ENCODE measurements at regions not wholly inside any gene's neighbourhood (a gene's known extent, or its start where the extent isn't known, plus 50 kb on each side); places are given as distances from the start of the nearest gene placed in this dataset.

DNA sequence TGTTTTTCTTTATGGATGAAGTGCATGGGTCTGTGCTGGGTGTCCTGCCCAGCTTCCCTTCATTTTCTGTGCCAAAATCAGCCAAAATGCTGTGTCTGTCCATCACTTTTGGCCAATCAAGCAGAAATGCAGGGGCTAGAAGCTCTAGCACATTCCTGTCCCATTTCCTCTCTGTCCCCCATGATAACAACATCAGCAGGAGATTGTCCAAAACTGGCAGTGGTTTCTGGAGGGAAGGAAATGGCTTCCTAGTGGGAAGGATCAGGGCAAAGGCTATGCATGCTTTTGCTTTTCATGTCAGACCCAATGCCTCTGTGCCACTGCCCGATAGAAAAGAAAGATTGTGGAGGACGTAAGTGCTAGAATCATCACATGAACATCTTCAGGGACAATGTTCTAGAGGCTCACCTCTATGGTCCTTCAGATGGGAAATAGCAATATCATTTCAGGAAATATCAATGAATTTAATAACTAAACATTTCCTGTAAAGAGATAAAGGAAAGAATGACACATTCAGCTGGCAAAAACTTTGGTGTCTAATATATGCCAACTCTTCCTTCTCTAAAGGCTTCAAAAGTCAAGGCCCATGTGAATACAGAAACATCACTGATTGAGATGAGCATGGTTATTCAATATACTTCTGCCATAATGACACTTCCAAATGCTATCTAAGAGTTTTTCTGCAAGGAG is 107.5 kb downstream of the SETD4 start:
- no peak overlapping the region for H3K4me3 ChIP-seq (ENCODE audit: low read length)
- TF ChIP-seq, protein P1, sequence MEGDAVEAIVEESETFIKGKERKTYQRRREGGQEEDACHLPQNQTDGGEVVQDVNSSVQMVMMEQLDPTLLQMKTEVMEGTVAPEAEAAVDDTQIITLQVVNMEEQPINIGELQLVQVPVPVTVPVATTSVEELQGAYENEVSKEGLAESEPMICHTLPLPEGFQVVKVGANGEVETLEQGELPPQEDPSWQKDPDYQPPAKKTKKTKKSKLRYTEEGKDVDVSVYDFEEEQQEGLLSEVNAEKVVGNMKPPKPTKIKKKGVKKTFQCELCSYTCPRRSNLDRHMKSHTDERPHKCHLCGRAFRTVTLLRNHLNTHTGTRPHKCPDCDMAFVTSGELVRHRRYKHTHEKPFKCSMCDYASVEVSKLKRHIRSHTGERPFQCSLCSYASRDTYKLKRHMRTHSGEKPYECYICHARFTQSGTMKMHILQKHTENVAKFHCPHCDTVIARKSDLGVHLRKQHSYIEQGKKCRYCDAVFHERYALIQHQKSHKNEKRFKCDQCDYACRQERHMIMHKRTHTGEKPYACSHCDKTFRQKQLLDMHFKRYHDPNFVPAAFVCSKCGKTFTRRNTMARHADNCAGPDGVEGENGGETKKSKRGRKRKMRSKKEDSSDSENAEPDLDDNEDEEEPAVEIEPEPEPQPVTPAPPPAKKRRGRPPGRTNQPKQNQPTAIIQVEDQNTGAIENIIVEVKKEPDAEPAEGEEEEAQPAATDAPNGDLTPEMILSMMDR (conservative IDR thresholded peaks at IDR 0.05; ENCODE audit: low read length) = no peak
- no peak for DNase-seq (ENCODE audit: low read depth)

DNA sequence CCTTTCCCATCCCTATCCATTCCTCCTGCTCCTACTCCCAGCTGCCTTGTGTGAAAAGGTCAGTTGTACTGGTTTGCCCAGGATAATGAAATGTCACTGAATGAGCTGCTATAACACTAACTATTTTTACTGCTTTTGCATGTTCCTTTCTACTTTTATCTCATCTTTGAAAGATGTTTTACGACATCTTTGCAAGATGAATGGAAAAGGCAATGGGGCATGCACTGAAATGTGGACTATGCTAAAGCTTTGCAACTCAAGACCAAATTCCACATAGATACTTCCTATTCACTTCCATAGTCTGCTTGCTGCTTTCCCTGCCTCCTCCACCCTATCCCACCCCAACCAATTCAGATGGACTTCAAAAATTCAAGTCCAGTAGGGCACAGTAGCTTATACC is 111.3 kb downstream of the SETD4 start:
- TF ChIP-seq, protein P1 (conservative IDR thresholded peaks at IDR 0.05; ENCODE audit: low read length) = no peak
- no peak for DNase-seq (ENCODE audit: low read depth)
- no peak overlapping the region for H3K4me3 ChIP-seq (ENCODE audit: low read length)

DNA sequence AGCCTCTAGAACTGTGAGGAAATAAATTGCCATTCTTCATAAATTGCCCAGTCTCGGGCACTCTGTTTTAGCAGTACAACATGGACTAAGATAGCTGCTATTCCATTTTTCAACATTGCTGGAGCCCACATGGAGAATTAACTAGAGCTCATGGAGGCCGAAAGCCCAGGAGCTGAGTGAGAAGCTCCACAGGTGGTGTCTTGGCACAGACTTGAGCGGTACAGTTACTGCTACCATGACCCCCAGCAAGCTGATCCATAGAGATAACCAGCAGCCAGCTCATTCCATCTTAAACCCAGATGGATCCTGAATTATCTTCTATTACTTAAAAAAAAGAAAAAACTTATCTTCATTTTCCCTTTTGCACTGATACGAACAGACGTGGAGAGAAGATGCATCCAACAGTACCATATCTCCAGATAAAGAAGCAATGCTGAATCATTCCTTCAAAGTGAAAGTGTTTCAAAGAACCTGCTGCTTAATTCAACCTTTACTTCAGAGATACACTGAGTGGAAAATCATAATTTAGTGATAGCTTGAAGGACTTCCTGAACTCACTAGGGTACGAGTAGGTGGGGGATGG is 115.1 kb downstream of the SETD4 start:
- no peak for DNase-seq (ENCODE audit: low read depth)

DNA sequence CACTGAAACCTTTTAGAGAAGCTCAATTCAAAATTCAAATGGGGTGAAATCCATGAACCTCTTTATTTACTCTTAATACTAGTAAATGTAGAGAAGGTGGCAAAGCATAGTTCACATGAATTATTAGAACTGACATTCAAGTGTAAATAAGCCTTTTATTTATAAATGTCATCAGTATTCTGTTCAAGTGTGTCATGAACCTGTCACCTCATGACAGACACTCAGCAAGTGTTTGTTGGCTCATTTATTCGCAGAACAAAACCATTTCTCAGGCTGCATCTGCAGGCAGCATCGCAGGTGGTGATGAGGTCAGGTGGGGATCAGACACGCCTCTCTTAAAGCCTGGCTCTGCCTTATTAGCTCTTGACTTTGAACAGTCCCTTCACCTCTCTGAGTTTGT is 116.6 kb downstream of the SETD4 start:
- DNase-seq (ENCODE audit: low read depth) = no peak
- TF ChIP-seq, protein P1 (conservative IDR thresholded peaks at IDR 0.05; ENCODE audit: low read length) = no peak
- H3K4me3 ChIP-seq (ENCODE audit: low read length) = no peak overlapping the region

More for the DNA sequence above, 115.1 kb downstream of the SETD4 start:
- H3K4me3 ChIP-seq (ENCODE audit: low read length) = no peak overlapping the region
- TF ChIP-seq, protein P1 (conservative IDR thresholded peaks at IDR 0.05; ENCODE audit: low read length) = no peak

DNA sequence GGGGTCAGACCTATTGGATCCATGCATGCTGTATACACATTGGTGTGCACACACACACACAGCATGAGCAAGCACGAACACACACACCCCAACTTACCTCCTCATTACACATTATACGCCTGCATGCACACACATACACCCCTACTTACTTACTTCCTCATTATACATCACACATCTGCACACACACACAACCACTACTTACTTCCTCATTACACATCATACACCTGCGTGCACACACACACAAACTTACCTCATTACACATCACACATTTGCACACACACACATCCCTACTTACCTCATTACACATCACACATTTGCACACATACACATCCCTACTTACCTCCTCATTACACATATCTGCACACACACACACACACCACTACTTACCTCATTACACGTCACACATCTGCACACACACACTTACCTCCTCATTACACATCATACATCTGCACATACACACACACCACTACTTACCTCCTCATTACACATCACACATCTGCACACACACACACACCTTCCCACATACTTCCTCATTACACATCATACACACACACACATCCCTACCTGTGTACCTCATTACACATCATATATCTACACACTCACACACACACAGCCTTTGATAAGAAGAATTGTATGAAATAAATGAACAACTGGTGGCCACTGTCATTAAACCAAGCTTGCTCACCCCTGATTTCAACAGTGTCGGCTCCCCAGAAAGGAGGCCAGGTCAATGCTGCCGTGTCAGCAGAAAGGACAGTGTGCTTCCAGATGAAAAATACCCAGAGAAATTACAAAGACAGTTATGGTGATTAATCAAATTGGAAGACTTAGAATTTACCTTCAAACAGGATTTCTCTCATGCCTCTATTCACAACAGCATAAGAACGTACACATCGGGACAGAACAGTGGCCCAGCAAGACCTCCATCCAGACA is 117.8 kb downstream of the SETD4 start:
- no peak for DNase-seq (ENCODE audit: low read depth)
- TF ChIP-seq, protein P1 (conservative IDR thresholded peaks at IDR 0.05; ENCODE audit: low read length) = no peak
- H3K4me3 ChIP-seq (ENCODE audit: low read length) = no peak overlapping the region

DNA sequence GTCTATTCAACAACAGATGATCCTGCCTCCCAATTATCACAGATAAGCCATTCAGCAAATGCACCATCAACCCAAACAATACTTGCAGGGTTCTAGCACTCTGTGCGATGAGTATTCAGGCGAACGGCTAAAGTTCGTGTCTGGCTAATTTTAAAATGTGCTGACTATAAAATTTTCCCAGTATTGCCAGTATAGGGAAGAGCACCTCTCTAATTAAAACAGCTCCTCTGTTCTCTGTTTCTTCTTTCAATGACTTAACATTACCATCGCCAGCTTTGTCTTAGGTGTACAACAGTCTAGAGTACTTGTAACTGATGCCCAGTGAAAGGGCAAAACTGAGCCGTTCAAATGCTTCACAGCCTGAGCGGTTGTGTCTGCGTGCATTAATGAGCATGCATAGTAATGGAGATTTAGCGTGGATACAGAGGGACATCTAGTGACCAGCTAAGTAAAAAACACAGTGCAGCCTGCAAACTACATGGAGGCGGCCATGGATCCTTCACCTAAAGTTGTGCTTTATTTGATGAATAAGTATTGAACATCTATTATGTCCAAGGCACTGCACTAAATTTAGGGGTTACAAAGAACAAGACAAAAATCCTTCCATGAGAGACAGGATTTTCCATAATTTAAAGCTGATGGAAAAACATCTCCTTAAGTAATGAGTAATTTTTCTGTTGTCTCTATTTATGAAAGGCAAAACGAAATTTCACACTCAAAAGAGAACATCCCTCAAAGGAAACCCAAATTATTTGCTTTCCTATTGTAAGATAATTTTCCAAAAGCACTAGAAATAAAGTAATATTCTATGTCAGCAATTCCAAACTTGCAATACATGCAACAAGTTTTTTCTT is 120.0 kb downstream of the SETD4 start:
- TF ChIP-seq, protein P1 (conservative IDR thresholded peaks at IDR 0.05; ENCODE audit: low read length) = peak; percentile 86
- DNase-seq (ENCODE audit: low read depth) = peak; percentile 81
- H3K4me3 ChIP-seq (ENCODE audit: low read length) = no peak overlapping the region
